Stimulated activated CD4-positive, alpha-beta T cell treated with anti-CD3 and anti-CD28 coated beads, Interleukin-4, amount 100 ng/mL, for 48 hours (primary cell): ENCODE measurements at regions not wholly inside any gene's neighbourhood (a gene's known extent, or its start where the extent isn't known, plus 50 kb on each side); places are given as distances from the start of the nearest gene placed in this dataset.
A peak's percentile ranks its signal among the peaks of the same experiment; 100 is the strongest.

ENCODE experiments used
- DNase-seq, 2 donors: peaks; one replicate each; pipeline ENCODE4 v3.0.0-alpha.2; 2020; ENCODE audit warnings: low read depth in 2 of 2

GRCh38 chr17:57174591-57174990 is 81.7 kb upstream of the MSI2 start:
- no peak for DNase-seq

DNA sequence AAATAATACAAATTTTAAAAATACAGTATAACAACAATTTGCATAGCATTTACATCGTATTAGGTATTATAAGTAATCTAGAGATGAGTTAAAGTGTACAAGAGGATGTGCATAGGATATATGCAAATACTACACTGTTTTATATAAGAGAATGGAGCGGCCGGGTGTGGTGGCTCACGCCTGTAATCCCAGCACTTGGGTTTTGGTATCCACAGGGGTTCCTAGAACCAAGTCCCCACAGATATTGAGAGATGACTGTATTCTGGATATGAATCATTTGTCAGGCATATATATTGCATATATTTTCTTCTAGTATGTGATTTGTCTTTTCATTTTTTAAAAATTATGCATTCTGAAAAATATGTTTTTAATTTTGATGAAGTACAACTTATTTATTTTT is 77.5 kb upstream of the MSI2 start:
- peak in 1 of 2 donors; percentile 11 for DNase-seq

DNA sequence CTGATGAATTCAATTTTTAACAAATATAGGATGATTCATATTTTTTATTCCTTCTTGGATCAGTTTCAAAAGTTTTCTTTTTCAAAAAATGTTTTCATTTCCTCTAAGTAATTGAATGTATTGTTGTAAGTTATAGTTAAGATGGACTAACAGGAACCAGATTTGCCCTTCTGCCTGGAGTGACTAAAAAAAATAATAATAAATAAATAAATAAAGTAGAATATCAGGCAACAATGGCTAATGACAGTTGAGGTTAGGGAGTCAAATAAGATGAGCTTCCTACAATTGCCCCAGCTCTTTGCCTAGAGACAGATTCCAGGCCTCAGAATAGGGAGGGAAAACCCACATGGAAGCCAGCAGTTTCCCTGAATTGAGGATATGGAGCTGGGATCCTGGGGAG is 73.7 kb upstream of the MSI2 start:
- DNase-seq: no peak

DNA sequence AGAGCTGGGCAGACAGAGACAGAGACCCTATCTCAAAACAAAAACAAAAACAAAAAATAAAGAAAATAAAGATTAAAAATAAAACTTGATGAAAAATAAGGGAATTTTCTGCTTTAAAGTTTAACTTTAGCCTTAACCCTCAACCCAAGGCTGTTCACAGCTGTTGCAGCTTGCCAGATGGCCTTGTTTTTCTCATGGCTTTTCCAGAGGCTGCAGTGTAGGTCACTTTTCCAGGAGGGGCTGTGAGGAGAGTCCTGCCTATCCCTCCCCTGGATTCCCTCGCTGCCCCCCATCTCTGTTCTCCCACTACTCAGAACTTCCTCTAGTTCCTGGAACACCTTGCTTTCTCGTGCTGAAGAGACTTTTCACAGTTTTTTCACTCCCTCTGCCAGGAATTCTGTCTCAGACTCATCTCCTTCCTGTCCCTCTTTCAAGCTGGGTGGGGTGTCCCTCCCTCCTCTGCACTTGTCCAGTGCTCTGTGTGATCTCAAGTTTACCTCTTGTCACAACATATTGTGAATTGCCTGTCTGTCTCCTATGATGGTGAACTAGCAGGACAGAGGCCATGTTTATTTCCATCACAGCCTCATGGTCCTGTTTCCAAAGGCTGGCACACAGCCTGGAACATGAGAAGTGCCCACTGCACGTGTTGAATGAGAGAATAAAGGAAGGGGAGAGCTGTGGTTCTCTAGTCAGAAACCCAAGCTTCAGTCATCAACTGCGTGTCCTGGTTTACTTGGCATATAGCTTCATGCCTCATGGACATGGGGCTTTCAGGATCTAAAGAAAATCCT is 69.9 kb upstream of the MSI2 start:
- no peak for DNase-seq

- no peak for DNase-seq
Measured at GRCh38 chr17:57187391-57187790, 68.9 kb upstream of the MSI2 start.

GRCh38 chr17:57195785-57196460 is 60.4 kb upstream of the MSI2 start:
- DNase-seq: no peak

DNA sequence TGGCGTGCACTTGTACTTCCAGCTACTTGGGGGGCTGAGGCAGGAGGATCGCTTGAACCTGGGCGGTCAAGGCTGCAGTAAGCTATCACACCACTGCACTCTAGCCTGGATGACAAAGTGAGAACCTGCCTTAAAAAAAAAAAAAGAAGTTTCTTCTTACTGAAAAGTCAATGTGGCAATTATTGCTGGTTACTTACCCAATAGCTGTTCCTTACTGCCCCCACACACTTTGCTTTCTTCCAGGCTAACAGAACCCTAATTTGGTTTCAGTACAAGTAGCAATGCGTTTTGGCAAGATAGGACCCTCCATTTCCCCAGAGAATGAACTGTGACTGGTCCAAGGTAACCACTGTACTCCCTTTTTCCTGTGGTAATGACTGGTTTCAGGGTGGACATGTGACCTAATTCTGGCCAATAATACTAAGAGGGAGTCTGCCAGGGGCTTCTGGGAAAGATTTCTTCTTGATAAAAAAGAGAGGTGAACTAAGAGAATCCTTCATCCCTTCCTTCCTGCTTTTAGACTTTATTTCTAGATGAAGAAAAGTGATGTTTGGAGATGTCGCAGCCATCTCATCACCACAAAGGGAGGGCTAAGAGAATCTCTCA is 58.8 kb upstream of the MSI2 start:
- no peak for DNase-seq

DNA sequence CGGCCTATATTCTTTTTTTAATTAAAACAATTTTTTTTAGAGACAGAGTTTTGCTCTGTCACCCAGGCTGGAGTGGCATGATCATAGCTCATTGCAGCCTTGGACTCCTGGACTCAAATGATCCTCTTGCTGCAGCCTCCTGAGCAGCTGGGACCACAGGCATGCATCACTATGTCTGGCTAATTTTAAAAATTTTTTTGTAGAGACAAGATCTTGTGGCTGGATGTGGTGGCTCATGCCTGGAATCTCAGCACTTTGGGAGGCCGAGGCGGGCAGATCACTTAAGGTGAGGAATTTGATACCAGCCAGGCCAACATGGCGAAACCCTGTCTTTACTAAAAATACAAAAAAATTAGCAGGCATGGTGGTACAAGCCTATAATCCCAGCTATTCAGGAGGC is 54.8 kb upstream of the MSI2 start:
- no peak for DNase-seq

- DNase-seq: no peak
Measured at GRCh38 chr17:57203040-57203439, 53.3 kb upstream of the MSI2 start.
